WTC11 (cell line): ENCODE measurements at regions not wholly inside any gene's neighbourhood (a gene's known extent, or its start where the extent isn't known, plus 50 kb on each side); places are given as distances from the start of the nearest gene placed in this dataset.

Experiments used
- ATAC-seq: fragments of 200-7000 bp; cut with Tn5 transposase; 2 replicates; pipeline ENCODE4 v1.10.0; 2021; ENCODE audit warnings: mild to moderate bottlenecking, moderate library complexity
- CTCF ChIA-PET: fragments of 300-600 bp; sonication (Branson Sonifier 250); formaldehyde crosslinking; loops from one replicate; lab custom pipeline; 2021; ENCODE audit warnings: antibody characterized with exemption; lab: Charles Lee
- POLR2A ChIA-PET: fragments of 350-600 bp; sonication (Branson Sonifier 250); formaldehyde crosslinking; loops from one replicate; lab custom pipeline; 2021; ENCODE audit warnings: antibody characterized with exemption; lab: Charles Lee
- DNase-seq: peaks from one replicate; pipeline ENCODE4 v3.0.0; 2021; ENCODE audit warnings: low spot score
- H3K27ac Mint-ChIP-seq: 2 replicates; pipeline ENCODE4 v1.8.0; 2021; ENCODE audit warnings: mixed read lengths
- H3K27me3 Mint-ChIP-seq: 2 replicates; pipeline ENCODE4 v1.8.0; 2021; ENCODE audit warnings: low read depth, mild to moderate bottlenecking, moderate library complexity, mixed read lengths
- H3K36me3 Mint-ChIP-seq: 2 replicates; pipeline ENCODE4 v1.8.0; 2021; ENCODE audit warnings: mixed read lengths
- H3K4me1 Mint-ChIP-seq: 2 replicates; pipeline ENCODE4 v1.8.0; 2022; ENCODE audit warnings: mixed read lengths
- H3K4me3 Mint-ChIP-seq: 2 replicates; pipeline ENCODE4 v1.8.0; 2021; ENCODE audit warnings: mild to moderate bottlenecking, moderate library complexity, mixed read lengths
- H3K9me3 Mint-ChIP-seq: 2 replicates; pipeline ENCODE4 v1.8.0; 2021; ENCODE audit warnings: mixed read lengths
- ETV6 ChIP-seq: sonication (generic); formaldehyde crosslinking; IDR thresholded peaks from 2 replicates; pipeline ENCODE4 v1.8.1; 2022; ENCODE audit warnings: mild to moderate bottlenecking, missing genetic modification reagents
- FOXK1 ChIP-seq: sonication (generic); formaldehyde crosslinking; IDR thresholded peaks from 2 replicates; pipeline ENCODE4 v1.8.0; 2022; ENCODE audit warnings: mild to moderate bottlenecking, moderate library complexity, missing genetic modification reagents
- HMGA2 ChIP-seq: fragments of 250-450 bp; sonication (Bioruptor Pico); IDR thresholded peaks from 2 replicates; pipeline ENCODE4 v1.4.0; 2021; ENCODE audit warnings: mild to moderate bottlenecking, moderate library complexity
- IRF2 ChIP-seq: sonication (generic); formaldehyde crosslinking; IDR thresholded peaks from 2 replicates; pipeline ENCODE4 v1.8.0; 2022; ENCODE audit warnings: low read depth, missing genetic modification reagents, borderline replicate concordance
- NFE2L1 ChIP-seq: sonication (generic); formaldehyde crosslinking; IDR thresholded peaks from 2 replicates; pipeline ENCODE4 v1.8.1; 2023; ENCODE audit warnings: missing genetic modification reagents
- NFYB ChIP-seq: sonication (generic); formaldehyde crosslinking; conservative IDR thresholded peaks from 2 replicates; pipeline ENCODE4 v1.8.0; 2022; ENCODE audit warnings: low read depth, missing genetic modification reagents
- NR2C2 ChIP-seq: sonication (generic); formaldehyde crosslinking; IDR thresholded peaks from 2 replicates; pipeline ENCODE4 v1.8.0; 2022; ENCODE audit warnings: mild to moderate bottlenecking, missing genetic modification reagents
- TEAD1 ChIP-seq: sonication (generic); formaldehyde crosslinking; IDR thresholded peaks from 2 replicates; pipeline ENCODE4 v1.8.0; 2022; ENCODE audit warnings: mild to moderate bottlenecking, missing genetic modification reagents
- ZNF317 ChIP-seq: sonication (generic); formaldehyde crosslinking; IDR thresholded peaks from 2 replicates; pipeline ENCODE4 v1.8.1; 2023; ENCODE audit warnings: low read depth, mild to moderate bottlenecking, moderate library complexity, missing genetic modification reagents, borderline replicate concordance
- TF ChIP-seq, protein P1 (sequence below): fragments of 250-450 bp; sonication (Bioruptor Pico); IDR thresholded peaks from 2 replicates; pipeline ENCODE4 v2.1.2; 2022; ENCODE audit warnings: mild to moderate bottlenecking, moderate library complexity
- TF ChIP-seq, protein P2 (sequence below): fragments of 250-450 bp; sonication (Bioruptor Pico); IDR thresholded peaks from 2 replicates; pipeline ENCODE4 v1.9.0; 2021; ENCODE audit warnings: mild to moderate bottlenecking
- TF ChIP-seq, protein P3 (sequence below): sonication (generic); formaldehyde crosslinking; IDR thresholded peaks from 2 replicates; pipeline ENCODE4 v1.8.1; 2023; ENCODE audit warnings: mild to moderate bottlenecking, missing genetic modification reagents, borderline replicate concordance
- TF ChIP-seq, protein P4 (sequence below): fragments of 250-450 bp; sonication (Bioruptor Pico); IDR thresholded peaks from 2 replicates; pipeline ENCODE4 v1.8.0; 2021; ENCODE audit warnings: mild to moderate bottlenecking
- TF ChIP-seq, protein P5 (sequence below): sonication (generic); formaldehyde crosslinking; IDR thresholded peaks from 2 replicates; pipeline ENCODE4 v1.8.0; 2023; ENCODE audit warnings: mild to moderate bottlenecking, missing genetic modification reagents
- TF ChIP-seq, protein P6 (sequence below): fragments of 250-450 bp; sonication (Bioruptor Pico); conservative IDR thresholded peaks from 2 replicates; pipeline ENCODE4 v1.9.0; 2021; ENCODE audit warnings: mild to moderate bottlenecking
- TF ChIP-seq, protein P7 (sequence below): sonication (generic); formaldehyde crosslinking; conservative IDR thresholded peaks from 2 replicates; pipeline ENCODE4 v1.8.1; 2022; ENCODE audit warnings: mild to moderate bottlenecking, missing genetic modification reagents

DNA sequence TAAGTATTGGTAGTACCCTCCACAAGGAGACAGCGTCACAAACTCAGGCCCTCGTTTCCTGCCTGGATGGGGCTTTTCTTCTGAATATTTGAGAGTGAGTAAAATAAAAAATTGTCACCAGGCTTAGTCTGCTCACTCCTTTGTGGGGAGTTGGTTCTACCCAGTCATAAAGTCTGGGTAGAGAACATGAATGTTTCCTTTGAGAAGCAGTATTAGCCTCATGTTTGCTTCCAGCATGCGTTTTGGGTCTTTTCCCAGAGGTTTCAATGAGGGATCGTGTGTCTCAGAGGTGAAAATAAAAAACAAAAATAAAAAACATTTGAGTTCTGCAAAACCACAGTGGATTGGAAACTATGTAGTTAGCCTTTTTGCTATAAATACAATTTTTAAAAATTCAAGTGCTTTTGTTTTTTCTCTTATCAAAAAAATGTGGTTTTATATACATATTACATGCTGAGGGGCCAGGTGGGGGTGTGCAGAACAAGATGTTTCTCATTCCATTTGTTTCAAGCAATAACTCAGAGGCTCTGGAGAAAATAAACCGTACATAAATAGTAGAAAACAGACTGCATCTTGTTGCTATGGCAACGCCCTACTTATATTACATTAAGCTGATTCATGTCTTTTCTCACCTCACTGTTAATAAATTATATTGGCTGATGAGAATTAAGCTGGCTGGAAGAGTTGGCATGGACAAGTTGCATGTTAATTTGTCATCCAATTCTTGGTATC is 182.8 kb upstream of the FOXN2 start (continued):
- TF ChIP-seq, protein P1, sequence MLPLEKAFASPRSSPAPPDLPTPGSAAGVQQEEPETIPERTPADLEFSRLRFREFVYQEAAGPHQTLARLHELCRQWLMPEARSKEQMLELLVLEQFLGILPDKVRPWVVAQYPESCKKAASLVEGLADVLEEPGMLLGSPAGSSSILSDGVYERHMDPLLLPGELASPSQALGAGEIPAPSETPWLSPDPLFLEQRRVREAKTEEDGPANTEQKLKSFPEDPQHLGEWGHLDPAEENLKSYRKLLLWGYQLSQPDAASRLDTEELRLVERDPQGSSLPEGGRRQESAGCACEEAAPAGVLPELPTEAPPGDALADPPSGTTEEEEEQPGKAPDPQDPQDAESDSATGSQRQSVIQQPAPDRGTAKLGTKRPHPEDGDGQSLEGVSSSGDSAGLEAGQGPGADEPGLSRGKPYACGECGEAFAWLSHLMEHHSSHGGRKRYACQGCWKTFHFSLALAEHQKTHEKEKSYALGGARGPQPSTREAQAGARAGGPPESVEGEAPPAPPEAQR (CRISPR knock-in tag), result no peak
- TF ChIP-seq, protein P2, sequence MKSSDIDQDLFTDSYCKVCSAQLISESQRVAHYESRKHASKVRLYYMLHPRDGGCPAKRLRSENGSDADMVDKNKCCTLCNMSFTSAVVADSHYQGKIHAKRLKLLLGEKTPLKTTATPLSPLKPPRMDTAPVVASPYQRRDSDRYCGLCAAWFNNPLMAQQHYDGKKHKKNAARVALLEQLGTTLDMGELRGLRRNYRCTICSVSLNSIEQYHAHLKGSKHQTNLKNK (CRISPR knock-in tag), result no peak
- TF ChIP-seq, protein P3, sequence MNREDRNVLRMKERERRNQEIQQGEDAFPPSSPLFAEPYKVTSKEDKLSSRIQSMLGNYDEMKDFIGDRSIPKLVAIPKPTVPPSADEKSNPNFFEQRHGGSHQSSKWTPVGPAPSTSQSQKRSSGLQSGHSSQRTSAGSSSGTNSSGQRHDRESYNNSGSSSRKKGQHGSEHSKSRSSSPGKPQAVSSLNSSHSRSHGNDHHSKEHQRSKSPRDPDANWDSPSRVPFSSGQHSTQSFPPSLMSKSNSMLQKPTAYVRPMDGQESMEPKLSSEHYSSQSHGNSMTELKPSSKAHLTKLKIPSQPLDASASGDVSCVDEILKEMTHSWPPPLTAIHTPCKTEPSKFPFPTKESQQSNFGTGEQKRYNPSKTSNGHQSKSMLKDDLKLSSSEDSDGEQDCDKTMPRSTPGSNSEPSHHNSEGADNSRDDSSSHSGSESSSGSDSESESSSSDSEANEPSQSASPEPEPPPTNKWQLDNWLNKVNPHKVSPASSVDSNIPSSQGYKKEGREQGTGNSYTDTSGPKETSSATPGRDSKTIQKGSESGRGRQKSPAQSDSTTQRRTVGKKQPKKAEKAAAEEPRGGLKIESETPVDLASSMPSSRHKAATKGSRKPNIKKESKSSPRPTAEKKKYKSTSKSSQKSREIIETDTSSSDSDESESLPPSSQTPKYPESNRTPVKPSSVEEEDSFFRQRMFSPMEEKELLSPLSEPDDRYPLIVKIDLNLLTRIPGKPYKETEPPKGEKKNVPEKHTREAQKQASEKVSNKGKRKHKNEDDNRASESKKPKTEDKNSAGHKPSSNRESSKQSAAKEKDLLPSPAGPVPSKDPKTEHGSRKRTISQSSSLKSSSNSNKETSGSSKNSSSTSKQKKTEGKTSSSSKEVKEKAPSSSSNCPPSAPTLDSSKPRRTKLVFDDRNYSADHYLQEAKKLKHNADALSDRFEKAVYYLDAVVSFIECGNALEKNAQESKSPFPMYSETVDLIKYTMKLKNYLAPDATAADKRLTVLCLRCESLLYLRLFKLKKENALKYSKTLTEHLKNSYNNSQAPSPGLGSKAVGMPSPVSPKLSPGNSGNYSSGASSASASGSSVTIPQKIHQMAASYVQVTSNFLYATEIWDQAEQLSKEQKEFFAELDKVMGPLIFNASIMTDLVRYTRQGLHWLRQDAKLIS (CRISPR knock-in tag), result no peak

DNA sequence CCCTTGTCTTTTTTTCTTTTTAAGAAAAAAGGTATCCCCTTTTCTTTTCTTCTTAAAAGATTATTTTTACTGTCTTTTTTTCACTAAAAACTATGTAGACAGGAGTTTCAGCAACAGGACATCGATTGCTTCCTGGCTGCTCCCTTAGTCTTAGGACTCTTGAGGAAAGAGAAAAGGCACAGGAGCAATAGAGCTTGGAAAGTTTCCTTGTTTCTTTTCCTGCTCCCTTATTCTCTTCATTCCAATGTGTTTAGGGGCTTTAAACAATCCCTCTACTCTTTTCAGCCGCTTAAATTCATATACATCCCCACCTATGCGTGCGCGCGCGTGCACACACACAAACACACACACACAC is 182.2 kb upstream of the FOXN2 start:
- ATAC-seq (no peak), DNase-seq (no peak)
- ChIA-PET CTCF (no interaction called here), POLR2A (no interaction called here)
- no peak overlapping the region for H3K4me3 Mint-ChIP-seq
- H3K27ac Mint-ChIP-seq, result no peak overlapping the region
- no peaks in the 10 kb centered on the region for H3K36me3 Mint-ChIP-seq
- no peaks in the 10 kb centered on the region for H3K27me3 Mint-ChIP-seq
- TF ChIP-seq NR2C2 (CRISPR knock-in tag) (no peak), HMGA2 (CRISPR knock-in tag) (no peak), NFYB (CRISPR knock-in tag) (no peak), FOXK1 (CRISPR knock-in tag) (no peak)
- TF ChIP-seq, protein P4, sequence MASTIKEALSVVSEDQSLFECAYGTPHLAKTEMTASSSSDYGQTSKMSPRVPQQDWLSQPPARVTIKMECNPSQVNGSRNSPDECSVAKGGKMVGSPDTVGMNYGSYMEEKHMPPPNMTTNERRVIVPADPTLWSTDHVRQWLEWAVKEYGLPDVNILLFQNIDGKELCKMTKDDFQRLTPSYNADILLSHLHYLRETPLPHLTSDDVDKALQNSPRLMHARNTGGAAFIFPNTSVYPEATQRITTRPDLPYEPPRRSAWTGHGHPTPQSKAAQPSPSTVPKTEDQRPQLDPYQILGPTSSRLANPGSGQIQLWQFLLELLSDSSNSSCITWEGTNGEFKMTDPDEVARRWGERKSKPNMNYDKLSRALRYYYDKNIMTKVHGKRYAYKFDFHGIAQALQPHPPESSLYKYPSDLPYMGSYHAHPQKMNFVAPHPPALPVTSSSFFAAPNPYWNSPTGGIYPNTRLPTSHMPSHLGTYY (CRISPR knock-in tag), result no peak
- no peaks in the 10 kb centered on the region for H3K9me3 Mint-ChIP-seq
- no peaks in the 10 kb centered on the region for H3K4me1 Mint-ChIP-seq

DNA sequence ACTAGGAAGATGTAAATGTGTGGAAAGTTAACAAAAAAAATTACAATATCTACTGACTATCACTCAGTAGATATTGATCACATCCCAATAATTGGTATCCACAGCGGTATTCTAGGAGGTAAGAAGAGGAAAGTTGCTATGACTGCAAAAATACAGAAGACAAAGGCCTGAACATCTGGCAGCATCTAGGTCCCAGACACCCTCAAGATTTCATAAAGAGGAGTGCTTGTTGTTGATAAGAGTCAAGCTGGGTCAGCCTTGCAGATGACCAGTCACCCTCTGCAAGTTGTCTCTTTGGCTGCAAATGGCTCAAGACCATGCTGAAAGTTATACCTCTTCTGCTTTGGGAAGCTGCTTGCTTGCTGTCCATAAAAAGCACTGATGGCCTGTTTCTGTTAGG is 179.8 kb upstream of the FOXN2 start:
- ChIA-PET CTCF (no interaction called here), POLR2A (no interaction called here)
- ATAC-seq (no peak), DNase-seq (no peak)
- TF ChIP-seq, protein P5, sequence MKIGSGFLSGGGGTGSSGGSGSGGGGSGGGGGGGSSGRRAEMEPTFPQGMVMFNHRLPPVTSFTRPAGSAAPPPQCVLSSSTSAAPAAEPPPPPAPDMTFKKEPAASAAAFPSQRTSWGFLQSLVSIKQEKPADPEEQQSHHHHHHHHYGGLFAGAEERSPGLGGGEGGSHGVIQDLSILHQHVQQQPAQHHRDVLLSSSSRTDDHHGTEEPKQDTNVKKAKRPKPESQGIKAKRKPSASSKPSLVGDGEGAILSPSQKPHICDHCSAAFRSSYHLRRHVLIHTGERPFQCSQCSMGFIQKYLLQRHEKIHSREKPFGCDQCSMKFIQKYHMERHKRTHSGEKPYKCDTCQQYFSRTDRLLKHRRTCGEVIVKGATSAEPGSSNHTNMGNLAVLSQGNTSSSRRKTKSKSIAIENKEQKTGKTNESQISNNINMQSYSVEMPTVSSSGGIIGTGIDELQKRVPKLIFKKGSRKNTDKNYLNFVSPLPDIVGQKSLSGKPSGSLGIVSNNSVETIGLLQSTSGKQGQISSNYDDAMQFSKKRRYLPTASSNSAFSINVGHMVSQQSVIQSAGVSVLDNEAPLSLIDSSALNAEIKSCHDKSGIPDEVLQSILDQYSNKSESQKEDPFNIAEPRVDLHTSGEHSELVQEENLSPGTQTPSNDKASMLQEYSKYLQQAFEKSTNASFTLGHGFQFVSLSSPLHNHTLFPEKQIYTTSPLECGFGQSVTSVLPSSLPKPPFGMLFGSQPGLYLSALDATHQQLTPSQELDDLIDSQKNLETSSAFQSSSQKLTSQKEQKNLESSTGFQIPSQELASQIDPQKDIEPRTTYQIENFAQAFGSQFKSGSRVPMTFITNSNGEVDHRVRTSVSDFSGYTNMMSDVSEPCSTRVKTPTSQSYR (CRISPR knock-in tag), result no peak
- TF ChIP-seq ZNF317 (CRISPR knock-in tag) (no peak), NFE2L1 (CRISPR knock-in tag) (no peak), IRF2 (CRISPR knock-in tag) (no peak), ETV6 (CRISPR knock-in tag) (no peak), TEAD1 (CRISPR knock-in tag) (no peak)
- TF ChIP-seq, protein P6, sequence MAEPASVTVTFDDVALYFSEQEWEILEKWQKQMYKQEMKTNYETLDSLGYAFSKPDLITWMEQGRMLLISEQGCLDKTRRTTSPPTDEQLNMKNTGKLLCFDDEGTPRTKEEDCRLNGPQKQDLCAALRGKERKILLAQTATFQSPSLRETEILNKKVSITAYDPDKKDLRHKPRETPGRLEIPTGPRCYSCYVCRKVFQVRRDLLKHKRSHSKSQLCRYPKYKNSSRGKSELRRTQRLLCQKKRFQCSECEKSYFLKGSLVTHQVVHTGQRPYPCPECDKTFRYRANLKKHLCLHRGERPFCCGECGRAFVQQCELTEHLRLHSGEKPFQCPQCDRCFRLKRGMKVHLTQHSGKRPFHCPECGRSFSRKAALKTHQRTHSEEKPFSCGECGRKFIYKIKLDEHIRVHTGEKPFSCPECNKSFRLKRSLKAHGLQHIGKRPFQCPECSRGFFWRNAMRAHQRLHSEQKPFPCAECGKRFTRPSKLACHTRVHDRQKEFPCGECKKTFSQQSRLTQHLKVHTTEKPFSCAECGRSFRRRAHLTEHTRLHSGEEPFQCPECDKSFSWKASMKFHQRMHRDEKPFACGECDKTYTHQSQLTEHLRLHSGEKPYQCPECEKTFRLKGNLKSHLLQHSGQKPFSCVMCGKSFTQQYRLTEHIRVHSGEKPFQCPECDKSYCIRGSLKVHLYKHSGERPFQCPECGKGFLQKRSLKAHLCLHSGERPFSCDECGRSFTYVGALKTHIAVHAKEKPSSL (CRISPR knock-in tag), result no peak
- TF ChIP-seq, protein P7, sequence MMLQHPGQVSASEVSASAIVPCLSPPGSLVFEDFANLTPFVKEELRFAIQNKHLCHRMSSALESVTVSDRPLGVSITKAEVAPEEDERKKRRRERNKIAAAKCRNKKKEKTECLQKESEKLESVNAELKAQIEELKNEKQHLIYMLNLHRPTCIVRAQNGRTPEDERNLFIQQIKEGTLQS, result no peak
- Mint-ChIP-seq H3K4me3 (no peak overlapping the region), H3K36me3 (no peaks in the 10 kb centered on the region), H3K4me1 (no peaks in the 10 kb centered on the region), H3K27me3 (no peaks in the 10 kb centered on the region), H3K27ac (no peak overlapping the region), H3K9me3 (no peaks in the 10 kb centered on the region)
